ENCODE measurements at regions not wholly inside any gene's neighbourhood (a gene's known extent, or its start where the extent isn't known, plus 50 kb on each side); places are given as distances from the start of the nearest gene placed in this dataset.

DNA sequence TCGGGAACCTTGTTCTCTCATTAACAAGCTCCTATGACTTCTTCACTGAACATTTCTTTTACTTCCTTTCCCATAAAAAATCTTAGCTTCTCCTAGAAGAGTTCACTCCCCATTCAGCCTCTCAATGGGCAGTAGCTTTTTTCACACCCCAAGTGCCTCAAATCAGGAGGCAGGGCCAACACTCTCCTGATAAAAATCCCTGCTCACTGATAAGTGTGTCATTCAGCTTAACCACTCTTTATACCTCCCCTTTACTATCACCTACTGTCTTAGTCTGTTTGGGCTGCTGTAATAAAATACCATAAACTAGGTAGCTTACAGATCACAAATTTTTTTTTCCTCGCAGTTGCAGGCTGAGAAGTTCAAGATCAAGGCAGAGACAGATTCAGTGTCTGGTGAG lies 400.4 kb downstream of the WDR72 start:
- in situ Hi-C loops (cut with MboI) = loop anchor here (25.0 kb wide), 1 partner anchor 97 kb away; no protein-coding TSS in a partner anchor
- H3K36me3 ChIP-seq (ENCODE audit: low read depth) = no peaks in the 10 kb centered on the region
- no peaks in the 10 kb centered on the region for H3F3A ChIP-seq (ENCODE audit: insufficient read depth)
- H2AFZ ChIP-seq = no peak overlapping the region
- TF ChIP-seq EZH2phosphoT487 (IDR thresholded peaks at IDR 0.05; ENCODE audit: insufficient read depth, low read depth) (no peak), EZH2 (IDR thresholded peaks at IDR 0.05; ENCODE audit: insufficient read depth, poor library complexity, severe bottlenecking) (no peak)
- no peaks in the 10 kb centered on the region for H3K9me3 ChIP-seq (ENCODE audit: low read depth)
- no peaks in the 10 kb centered on the region for H3K27me3 ChIP-seq (replicated peaks; ENCODE audit: insufficient read depth)
- no peaks in the 10 kb centered on the region for H3K9me2 ChIP-seq (ENCODE audit: insufficient read depth)
- 4 to 6% methylated on average over 2 of the region's 2 CpGs for WGBS, 2 experiments (ENCODE audit: low coverage in 1 of 2, low lambda C conversion rate in 2 of 2, missing lambda C conversion rate in 2 of 2)
- no peak for DNase-seq
- no peaks in the 10 kb centered on the region for H4K20me1 ChIP-seq (ENCODE audit: insufficient read depth)
- no peak overlapping the region for H3K27ac ChIP-seq
- no peaks in the 10 kb centered on the region for H3K79me2 ChIP-seq (ENCODE audit: insufficient read depth)
- no peak overlapping the region for H3K9ac ChIP-seq
- H3K4me1 ChIP-seq (ENCODE audit: insufficient read depth) = no peaks in the 10 kb centered on the region
- H3K4me3 ChIP-seq = no peak overlapping the region
- no peak overlapping the region for H3K4me2 ChIP-seq (ENCODE audit: unreplicated experiment)

DNA sequence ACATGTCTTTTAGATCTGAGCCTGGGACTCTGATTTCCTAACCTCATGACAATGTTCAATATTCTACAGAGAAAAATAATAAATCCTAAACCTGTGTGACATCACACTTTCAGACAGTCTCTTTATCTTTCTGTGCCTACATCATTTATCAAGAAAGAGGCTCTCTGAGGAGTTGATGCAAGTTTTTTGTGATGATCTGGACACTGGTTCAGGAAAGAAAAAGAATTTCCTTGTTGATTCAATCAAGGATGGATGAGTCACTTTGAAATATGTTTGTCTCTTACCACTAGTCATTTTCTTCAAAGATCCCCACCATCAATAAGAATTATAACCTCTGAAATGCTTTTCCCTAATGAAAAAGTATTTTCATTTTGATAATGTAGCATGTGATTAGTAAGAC lies 404.6 kb downstream of the WDR72 start:
- Histone ChIP-seq H3K36me3 (ENCODE audit: low read depth) (no peaks in the 10 kb centered on the region), H3K4me3 (no peak overlapping the region), H2AFZ (no peak overlapping the region), H3K27me3 (replicated peaks; ENCODE audit: insufficient read depth) (no peaks in the 10 kb centered on the region), H3K9me2 (ENCODE audit: insufficient read depth) (no peaks in the 10 kb centered on the region), H3K9ac (no peak overlapping the region), H4K20me1 (ENCODE audit: insufficient read depth) (no peaks in the 10 kb centered on the region), H3K4me1 (ENCODE audit: insufficient read depth) (no peaks in the 10 kb centered on the region), H3F3A (ENCODE audit: insufficient read depth) (no peaks in the 10 kb centered on the region), H3K9me3 (ENCODE audit: low read depth) (no peaks in the 10 kb centered on the region), H3K79me2 (ENCODE audit: insufficient read depth) (no peaks in the 10 kb centered on the region), H3K27ac (no peak overlapping the region), H3K4me2 (ENCODE audit: unreplicated experiment) (no peak overlapping the region)
- no peak for DNase-seq
- TF ChIP-seq EZH2phosphoT487 (IDR thresholded peaks at IDR 0.05; ENCODE audit: insufficient read depth, low read depth) (no peak), EZH2 (IDR thresholded peaks at IDR 0.05; ENCODE audit: insufficient read depth, poor library complexity, severe bottlenecking) (no peak)
- in situ Hi-C loops (cut with MboI) = loop anchor here (25.0 kb wide), 1 partner anchor 93 kb away; no protein-coding TSS in a partner anchor

DNA sequence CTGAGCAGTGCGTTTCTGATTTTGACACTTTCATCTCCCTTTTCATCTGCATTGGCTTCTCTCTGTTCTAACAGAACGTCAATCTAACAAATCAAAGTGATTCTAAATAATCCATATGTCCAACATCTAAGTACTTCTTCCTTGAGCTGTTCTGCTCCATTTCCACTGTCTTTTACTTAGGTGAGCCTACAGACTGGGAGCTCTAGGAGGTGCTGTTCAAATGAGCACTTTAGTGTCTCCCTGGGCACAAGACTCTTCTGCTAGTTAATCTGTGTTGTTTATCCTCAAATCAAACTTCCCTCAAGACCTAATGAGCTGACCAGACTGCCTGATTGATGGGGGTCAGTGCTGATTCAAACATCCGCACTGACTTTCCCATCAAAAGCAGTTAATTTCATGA lies 408.1 kb downstream of the WDR72 start:
- Histone ChIP-seq H3K27ac (no peak overlapping the region), H3K9me2 (ENCODE audit: insufficient read depth) (no peaks in the 10 kb centered on the region), H3K36me3 (ENCODE audit: low read depth) (no peaks in the 10 kb centered on the region), H3K79me2 (ENCODE audit: insufficient read depth) (no peaks in the 10 kb centered on the region), H3K9me3 (ENCODE audit: low read depth) (no peaks in the 10 kb centered on the region), H3K4me2 (ENCODE audit: unreplicated experiment) (no peak overlapping the region), H3K27me3 (replicated peaks; ENCODE audit: insufficient read depth) (no peaks in the 10 kb centered on the region), H3K4me3 (no peak overlapping the region), H2AFZ (no peak overlapping the region), H3F3A (ENCODE audit: insufficient read depth) (no peaks in the 10 kb centered on the region), H3K4me1 (ENCODE audit: insufficient read depth) (no peaks in the 10 kb centered on the region), H4K20me1 (ENCODE audit: insufficient read depth) (no peaks in the 10 kb centered on the region), H3K9ac (no peak overlapping the region)
- TF ChIP-seq EZH2phosphoT487 (IDR thresholded peaks at IDR 0.05; ENCODE audit: insufficient read depth, low read depth) (no peak), EZH2 (IDR thresholded peaks at IDR 0.05; ENCODE audit: insufficient read depth, poor library complexity, severe bottlenecking) (no peak)
- 13 to 19% methylated on average over 3 of the region's 3 CpGs for WGBS, 2 experiments (ENCODE audit: low coverage in 1 of 2, low lambda C conversion rate in 2 of 2, missing lambda C conversion rate in 2 of 2)
- in situ Hi-C loops (cut with MboI) = loop anchor here (25.0 kb wide), 1 partner anchor 89 kb away; no protein-coding TSS in a partner anchor
- no peak for DNase-seq

DNA sequence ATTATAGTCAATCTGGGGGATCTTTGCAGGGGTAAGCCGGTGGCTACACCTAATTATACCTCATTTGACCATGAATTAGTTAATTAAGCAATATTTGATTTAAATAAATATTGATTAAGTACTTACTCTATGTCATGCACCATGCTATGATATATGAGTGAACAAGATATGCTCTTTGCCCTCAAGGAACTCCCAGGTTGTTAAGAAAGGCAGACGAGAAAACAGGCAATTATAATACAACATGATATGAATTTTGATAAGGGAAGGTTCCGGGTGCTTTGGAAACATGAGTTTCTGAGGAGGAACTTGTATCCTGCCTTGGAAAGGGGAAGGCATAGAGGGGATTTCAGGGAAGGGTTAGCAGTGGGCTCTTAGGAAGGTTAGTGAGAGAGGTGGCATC lies 412.9 kb downstream of the WDR72 start:
- no peak for DNase-seq
- no peaks in the 10 kb centered on the region for H4K20me1 ChIP-seq (ENCODE audit: insufficient read depth)
- no peak overlapping the region for H3K27ac ChIP-seq
- no peaks in the 10 kb centered on the region for H3K27me3 ChIP-seq (replicated peaks; ENCODE audit: insufficient read depth)
- in situ Hi-C loops (cut with MboI) = no loop called here
- no peak overlapping the region for H2AFZ ChIP-seq
- H3F3A ChIP-seq (ENCODE audit: insufficient read depth) = no peaks in the 10 kb centered on the region
- H3K4me3 ChIP-seq = no peak overlapping the region
- H3K9ac ChIP-seq = no peak overlapping the region
- no peaks in the 10 kb centered on the region for H3K9me2 ChIP-seq (ENCODE audit: insufficient read depth)
- no peaks in the 10 kb centered on the region for H3K4me1 ChIP-seq (ENCODE audit: insufficient read depth)
- no peak overlapping the region for H3K4me2 ChIP-seq (ENCODE audit: unreplicated experiment)
- H3K9me3 ChIP-seq (ENCODE audit: low read depth) = no peaks in the 10 kb centered on the region
- 9 to 14% methylated on average over 3 of the region's 3 CpGs for WGBS, 2 experiments (ENCODE audit: low coverage in 1 of 2, low lambda C conversion rate in 2 of 2, missing lambda C conversion rate in 2 of 2)
- H3K79me2 ChIP-seq (ENCODE audit: insufficient read depth) = no peaks in the 10 kb centered on the region
- no peak for TF ChIP-seq EZH2 (IDR thresholded peaks at IDR 0.05; ENCODE audit: insufficient read depth, poor library complexity, severe bottlenecking)
- TF ChIP-seq EZH2phosphoT487 (IDR thresholded peaks at IDR 0.05; ENCODE audit: insufficient read depth, low read depth) = no peak
- no peaks in the 10 kb centered on the region for H3K36me3 ChIP-seq (ENCODE audit: low read depth)
